Medulla oblongata (tissue), 1 donor: ENCODE measurements at regions not wholly inside any gene's neighbourhood (a gene's known extent, or its start where the extent isn't known, plus 50 kb on each side); places are given as distances from the start of the nearest gene placed in this dataset.
A peak's percentile ranks its signal among the peaks of the same experiment; 100 is the strongest.

Experiments used
- DNase-seq: peaks from one replicate; pipeline ENCODE4 v3.0.0-alpha.2; 2015; ENCODE audit errors: extremely low spot score

DNA sequence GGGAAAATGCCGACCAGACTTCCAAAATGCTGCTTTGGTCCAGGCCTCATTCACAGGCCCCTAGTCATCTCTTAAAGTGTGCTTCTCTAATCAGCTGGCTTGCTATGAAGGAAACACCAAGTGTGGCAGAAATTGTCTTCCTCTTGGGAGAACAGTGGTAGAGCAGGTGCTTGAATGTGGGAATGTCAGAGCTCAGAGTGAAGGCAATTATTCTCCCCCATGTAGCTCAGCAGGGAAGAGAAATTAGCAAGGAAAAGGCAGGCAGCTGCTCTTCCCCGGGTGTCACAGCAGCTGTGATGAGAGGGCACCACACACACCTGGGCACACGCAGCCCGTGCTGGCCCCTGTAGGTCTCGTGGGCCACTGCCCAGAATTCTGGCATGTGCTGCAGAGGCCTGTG, 358.5 kb downstream of the WDR72 start:
- DNase-seq = no peak

DNA sequence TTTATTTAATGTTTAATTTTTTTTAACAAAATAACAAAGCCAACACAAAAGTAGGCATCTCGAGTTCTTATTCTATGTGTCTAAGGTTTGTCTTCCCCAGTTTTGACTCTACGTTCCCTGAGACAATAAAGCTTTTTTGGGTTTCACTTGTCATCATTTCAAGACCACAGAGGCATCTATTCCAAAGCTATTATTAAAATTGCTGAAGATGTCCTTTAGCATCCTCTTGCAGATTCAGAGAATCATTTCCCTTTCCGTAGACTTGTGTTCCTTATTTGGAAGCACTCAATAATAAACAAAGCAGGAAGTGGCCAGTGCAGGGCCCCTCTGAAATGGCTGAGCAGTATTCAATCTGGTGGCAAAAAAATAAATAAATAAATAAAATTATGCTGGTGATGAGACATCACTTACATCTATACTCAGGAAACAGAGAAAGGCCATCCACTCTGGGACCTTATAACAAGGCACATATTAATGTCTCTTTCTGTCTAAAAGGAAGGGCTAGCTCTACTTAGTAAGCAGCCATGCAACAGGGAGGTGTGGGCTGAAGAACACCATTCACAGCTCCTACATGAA, 362.3 kb downstream of the WDR72 start:
- peak; percentile 19 for DNase-seq

DNA sequence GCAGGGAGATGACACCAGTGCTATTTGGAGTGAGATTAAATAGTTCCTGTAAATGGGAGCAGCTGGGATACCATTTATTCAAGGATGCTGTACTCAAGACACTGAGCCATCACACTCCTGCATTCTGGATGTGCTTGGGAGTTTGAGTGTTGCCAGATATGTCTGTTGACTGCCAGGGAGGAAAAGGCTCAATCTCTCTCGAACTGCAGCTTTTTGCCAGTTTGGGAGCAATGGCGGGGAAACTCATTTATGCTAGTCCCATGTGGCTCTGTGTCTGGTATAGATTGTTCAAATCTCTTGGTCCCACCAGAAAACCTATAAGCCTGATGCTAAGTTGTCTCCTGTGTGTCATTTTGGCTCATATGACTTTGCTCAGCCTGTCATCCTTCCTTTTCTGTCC, 363.6 kb downstream of the WDR72 start:
- DNase-seq = no peak

- no peak for DNase-seq
These were observed 368.9 kb downstream of the WDR72 start for GRCh38 chr15:53390549-53390948.

- no peak for DNase-seq
These were observed 370.0 kb downstream of the WDR72 start for GRCh38 chr15:53389271-53390037.

GRCh38 chr15:53384417-53384816, 375.0 kb downstream of the WDR72 start:
- DNase-seq = no peak

GRCh38 chr15:53378096-53378800, 381.2 kb downstream of the WDR72 start:
- DNase-seq = no peak

DNA sequence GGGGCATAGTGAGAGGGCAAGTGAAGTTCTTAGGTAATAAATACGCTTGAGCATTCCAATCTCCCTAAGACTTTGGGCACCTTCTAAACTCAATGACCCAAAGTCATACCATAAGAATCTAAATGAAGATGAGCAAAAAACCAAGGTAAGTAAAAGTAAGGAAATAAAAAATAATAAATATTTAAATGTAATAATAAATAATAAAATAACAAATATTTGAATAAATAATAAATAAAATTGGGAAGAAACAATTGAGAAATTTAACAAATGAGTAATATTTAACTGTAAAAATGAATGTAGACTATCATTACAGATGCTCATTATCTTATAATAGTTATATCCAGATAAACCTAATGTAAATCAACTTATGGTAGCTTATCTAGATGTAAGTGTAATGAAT, 391.7 kb downstream of the WDR72 start:
- DNase-seq = no peak

DNA sequence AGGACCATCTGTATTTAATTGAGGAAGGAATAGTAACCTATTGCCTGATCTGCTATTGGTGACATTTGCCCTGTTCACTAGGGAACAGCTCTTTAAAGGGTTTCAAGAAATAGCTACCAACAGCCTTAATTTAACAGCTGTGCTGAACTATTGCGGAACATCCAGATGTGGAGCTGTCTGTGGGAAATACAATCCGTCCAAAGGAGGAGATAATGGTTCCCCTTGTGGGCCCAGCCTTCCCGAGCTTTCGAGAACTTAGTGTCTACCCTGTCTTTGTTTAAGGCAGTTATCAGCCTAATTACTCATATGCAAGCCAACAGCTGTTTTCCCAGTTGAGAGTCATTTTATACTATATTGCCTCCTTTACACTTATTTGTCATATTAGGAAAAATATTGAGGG, 398.6 kb downstream of the WDR72 start:
- DNase-seq = no peak

- no peak for DNase-seq
These were observed 400.4 kb downstream of the WDR72 start for GRCh38 chr15:53359038-53359437.

- DNase-seq = no peak
These were observed 404.6 kb downstream of the WDR72 start for GRCh38 chr15:53354874-53355273.

- no peak for DNase-seq
These were observed 408.1 kb downstream of the WDR72 start for GRCh38 chr15:53351373-53351772.

DNA sequence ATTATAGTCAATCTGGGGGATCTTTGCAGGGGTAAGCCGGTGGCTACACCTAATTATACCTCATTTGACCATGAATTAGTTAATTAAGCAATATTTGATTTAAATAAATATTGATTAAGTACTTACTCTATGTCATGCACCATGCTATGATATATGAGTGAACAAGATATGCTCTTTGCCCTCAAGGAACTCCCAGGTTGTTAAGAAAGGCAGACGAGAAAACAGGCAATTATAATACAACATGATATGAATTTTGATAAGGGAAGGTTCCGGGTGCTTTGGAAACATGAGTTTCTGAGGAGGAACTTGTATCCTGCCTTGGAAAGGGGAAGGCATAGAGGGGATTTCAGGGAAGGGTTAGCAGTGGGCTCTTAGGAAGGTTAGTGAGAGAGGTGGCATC, 412.9 kb downstream of the WDR72 start:
- DNase-seq = no peak

DNA sequence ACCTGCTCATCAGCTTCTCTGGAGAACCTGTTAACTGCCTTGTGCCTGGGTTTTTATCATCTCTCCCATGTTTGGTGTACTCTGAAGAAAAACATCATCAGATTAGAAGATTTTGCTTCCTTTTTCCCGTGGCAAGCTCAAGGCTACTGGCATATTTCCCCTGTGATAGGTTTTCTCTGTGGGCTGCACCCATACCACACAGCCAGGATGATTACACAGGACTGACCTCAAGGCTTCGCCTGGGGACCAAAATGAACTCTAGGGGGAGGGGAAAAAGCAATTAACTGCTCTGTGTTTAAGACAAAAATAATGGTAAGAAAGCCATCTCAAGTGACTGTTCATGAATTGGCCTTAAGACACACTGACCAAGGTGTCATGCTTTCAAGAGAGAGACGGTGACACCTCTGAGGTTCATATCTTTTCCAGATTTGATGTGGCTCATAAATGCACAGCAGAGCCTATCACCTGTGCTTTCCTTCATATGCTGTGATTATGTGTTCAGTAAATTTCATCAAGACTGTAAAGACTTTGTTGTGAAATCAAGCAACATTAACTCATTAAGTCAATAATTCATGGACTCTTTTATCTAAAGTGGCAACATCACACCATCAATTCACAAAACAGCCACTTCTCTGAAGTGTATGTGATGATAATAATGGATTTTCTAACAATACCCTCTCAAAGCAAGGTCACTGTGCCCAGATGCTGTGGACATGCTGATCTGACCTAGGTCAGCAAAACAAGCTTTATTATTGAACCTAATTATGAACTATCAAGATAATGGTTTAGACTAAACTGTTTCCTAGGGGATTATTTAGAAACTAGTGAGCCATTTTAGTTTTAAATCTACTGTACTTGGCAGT, 427.9 kb downstream of the WDR72 start:
- DNase-seq = no peak

GRCh38 chr15:53328341-53328740, 431.1 kb downstream of the WDR72 start:
- no peak for DNase-seq

GRCh38 chr15:53324061-53324460, 435.4 kb downstream of the WDR72 start:
- DNase-seq = peak; percentile 30

- no peak for DNase-seq
These were observed 436.3 kb downstream of the WDR72 start for GRCh38 chr15:53323191-53323590.

DNA sequence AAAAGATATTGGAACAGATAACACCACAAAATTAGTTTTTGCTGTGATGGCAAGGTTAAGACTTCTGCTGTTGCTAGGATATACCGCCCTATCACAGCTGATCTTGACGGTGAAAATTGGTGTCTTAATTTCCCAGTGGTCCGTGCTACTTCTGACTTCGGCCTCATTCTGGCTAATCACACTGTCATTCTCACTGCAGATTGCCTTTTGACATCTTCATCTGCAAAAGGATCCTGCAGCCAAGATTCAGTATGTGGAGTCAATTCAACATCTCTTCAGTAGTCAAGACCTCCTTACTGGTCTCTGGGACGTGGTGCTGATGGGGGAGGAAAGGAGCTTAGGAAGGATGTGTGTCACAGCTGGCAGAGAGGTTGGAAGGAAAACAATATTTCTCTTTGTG, 438.6 kb downstream of the WDR72 start:
- DNase-seq = peak; percentile 4

DNA sequence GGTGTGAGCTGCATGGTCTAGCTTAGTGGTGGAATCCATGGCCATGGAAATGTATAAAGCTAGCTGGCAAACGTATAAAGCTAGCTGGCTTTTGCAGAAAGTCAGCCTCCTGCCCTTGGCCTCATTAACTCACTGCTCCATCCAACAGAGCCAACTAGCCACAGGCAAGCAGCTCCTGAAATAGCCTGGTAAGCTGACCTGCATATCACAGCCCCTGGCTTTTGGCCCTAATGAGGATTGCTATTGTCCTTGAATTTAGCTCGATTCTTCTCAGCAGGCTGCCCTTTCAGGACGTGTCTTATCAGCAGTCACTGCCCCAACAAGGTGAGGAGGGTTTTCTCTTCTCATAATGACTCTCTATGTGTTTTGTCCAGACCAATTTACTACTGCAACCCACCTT, 446.8 kb downstream of the WDR72 start:
- DNase-seq = no peak

DNA sequence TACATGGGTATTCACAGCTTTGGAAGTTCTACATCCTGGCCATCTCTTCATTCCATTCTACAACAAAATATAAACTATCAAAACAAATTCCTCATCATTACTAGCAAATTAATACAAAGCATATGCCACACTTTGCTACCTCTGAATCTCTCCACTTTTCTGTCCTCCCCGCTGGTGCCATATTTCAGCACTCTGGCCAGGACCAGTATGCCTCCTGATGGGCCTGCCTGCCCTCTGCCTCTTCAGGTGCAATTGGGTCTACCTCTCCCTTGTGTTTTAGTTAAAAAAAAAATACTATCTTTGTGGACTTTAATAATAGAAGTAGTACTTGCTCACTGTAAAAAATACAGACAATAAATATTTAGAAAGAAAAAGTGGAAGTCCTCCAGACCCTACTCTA, 448.8 kb downstream of the WDR72 start:
- DNase-seq = no peak

DNA sequence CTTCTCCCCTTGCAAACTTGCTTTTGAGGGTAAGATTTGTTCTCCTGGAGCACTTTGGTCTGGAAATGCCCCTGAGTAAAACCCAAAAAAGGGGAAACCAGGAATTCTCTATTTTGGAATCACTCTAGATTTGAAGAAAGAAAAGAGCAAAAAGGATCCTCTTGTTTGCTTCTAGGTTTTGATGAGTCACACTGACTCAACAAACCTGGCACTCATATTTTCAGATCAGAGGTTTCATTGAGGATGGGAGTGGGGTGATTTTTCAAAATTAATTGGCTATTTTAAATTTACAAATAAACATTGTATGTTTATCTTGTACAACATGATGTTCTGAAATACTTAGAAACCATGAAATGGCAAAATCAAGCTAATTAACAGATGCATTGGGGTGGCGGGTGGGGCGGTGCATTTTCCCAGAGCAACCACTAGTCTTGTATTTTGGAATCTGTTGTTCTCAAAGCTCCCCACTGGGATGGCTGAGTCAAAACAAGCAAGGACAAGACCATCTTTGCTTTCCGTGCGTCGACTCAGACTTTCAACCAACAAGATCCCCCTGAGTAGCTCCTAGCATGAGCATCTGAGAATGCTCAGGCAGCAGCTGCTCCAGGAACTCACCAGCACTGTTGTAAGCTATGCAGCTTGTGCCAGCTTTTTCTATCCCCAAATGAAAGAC, 451.4 kb downstream of the WDR72 start:
- no peak for DNase-seq

- no peak for DNase-seq
These were observed 453.9 kb downstream of the WDR72 start for GRCh38 chr15:53305554-53305953.
